HL-60 (cell line): ENCODE measurements at regions not wholly inside any gene's neighbourhood (a gene's known extent, or its start where the extent isn't known, plus 50 kb on each side); places are given as distances from the start of the nearest gene placed in this dataset.

Experiments used
- DNase-seq, 2 experiments: peaks; one replicate each; pipeline ENCODE4 v3.0.0-alpha.2; 2010 to 2020; ENCODE audit warnings: low read depth in 1 of 2, low spot score in 1 of 2
- H3K27ac ChIP-seq: fragments of 250-450 bp; sonication (Bioruptor Pico); replicated peaks from 2 replicates; pipeline ENCODE4 v1.5.1; 2020; ENCODE audit warnings: mild to moderate bottlenecking, moderate library complexity
- H3K27me3 ChIP-seq: fragments of 250-450 bp; sonication (Bioruptor Pico); 2 replicates; pipeline ENCODE4 v1.5.1; 2021; ENCODE audit warnings: mild to moderate bottlenecking, moderate library complexity; ENCODE audit not compliant: insufficient read depth, poor library complexity, severe bottlenecking
- H3K4me3 ChIP-seq: replicated peaks from 2 replicates; pipeline ENCODE4 v1.5.1; 2011; ENCODE audit warnings: mild to moderate bottlenecking, control low read depth, low read length; ENCODE audit not compliant: insufficient read depth
- CTCF ChIP-seq: IDR thresholded peaks from one replicate; pipeline ENCODE4 v1.5.1; 2011; ENCODE audit warnings: low read length, control low read depth, inconsistent platforms; ENCODE audit not compliant: insufficient read depth
- GABPA ChIP-seq: IDR thresholded peaks from 2 replicates; pipeline ENCODE4 v1.6.1; 2012; ENCODE audit warnings: low read depth
- POLR2AphosphoS5 ChIP-seq: IDR thresholded peaks from 2 replicates; pipeline ENCODE4 v1.6.1; 2012; ENCODE audit warnings: low read depth
- SPI1 ChIP-seq: IDR thresholded peaks from 2 replicates; pipeline ENCODE4 v1.6.1; 2012; ENCODE audit warnings: low read depth, mild to moderate bottlenecking, borderline replicate concordance
- TF ChIP-seq, protein P1 (sequence below): IDR thresholded peaks from 2 replicates; pipeline ENCODE4 v1.6.1; 2012; ENCODE audit warnings: low read depth; ENCODE audit not compliant: insufficient replicate concordance

DNA sequence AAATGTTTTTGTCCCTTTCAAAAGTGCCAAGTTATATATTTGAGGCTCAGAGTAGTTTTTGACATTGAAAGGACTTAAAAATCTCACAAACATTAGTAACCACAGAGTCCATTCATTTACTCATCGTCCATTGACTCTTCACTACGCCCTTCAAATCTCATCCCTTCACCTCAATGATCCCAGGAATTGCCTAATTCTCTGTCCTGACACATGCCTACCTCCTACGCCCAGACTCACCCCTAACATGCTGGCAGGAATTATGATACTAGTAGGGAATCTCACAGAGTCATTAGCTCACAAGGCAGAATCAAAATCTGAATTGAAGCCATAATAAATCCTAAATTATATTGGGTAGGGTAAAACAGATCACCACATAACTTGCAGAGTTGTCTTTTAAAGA, 410.1 kb downstream of the RAP2B start:
- DNase-seq: no peak
- Histone ChIP-seq H3K27me3 (no peaks in the 10 kb centered on the region), H3K27ac (no peak overlapping the region), H3K4me3 (no peak overlapping the region)
- TF ChIP-seq POLR2AphosphoS5 (no peak), CTCF (no peak), SPI1 (no peak), GABPA (no peak)
- TF ChIP-seq, protein P1, sequence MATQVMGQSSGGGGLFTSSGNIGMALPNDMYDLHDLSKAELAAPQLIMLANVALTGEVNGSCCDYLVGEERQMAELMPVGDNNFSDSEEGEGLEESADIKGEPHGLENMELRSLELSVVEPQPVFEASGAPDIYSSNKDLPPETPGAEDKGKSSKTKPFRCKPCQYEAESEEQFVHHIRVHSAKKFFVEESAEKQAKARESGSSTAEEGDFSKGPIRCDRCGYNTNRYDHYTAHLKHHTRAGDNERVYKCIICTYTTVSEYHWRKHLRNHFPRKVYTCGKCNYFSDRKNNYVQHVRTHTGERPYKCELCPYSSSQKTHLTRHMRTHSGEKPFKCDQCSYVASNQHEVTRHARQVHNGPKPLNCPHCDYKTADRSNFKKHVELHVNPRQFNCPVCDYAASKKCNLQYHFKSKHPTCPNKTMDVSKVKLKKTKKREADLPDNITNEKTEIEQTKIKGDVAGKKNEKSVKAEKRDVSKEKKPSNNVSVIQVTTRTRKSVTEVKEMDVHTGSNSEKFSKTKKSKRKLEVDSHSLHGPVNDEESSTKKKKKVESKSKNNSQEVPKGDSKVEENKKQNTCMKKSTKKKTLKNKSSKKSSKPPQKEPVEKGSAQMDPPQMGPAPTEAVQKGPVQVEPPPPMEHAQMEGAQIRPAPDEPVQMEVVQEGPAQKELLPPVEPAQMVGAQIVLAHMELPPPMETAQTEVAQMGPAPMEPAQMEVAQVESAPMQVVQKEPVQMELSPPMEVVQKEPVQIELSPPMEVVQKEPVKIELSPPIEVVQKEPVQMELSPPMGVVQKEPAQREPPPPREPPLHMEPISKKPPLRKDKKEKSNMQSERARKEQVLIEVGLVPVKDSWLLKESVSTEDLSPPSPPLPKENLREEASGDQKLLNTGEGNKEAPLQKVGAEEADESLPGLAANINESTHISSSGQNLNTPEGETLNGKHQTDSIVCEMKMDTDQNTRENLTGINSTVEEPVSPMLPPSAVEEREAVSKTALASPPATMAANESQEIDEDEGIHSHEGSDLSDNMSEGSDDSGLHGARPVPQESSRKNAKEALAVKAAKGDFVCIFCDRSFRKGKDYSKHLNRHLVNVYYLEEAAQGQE: no peak

- no peak for TF ChIP-seq POLR2AphosphoS5
- no peaks in the 10 kb centered on the region for H3K27me3 ChIP-seq
- no peak for DNase-seq
- H3K27ac ChIP-seq: no peak overlapping the region
- no peak overlapping the region for H3K4me3 ChIP-seq
These were observed 410.6 kb downstream of the RAP2B start for GRCh38 chr3:153572654-153573053.

DNA sequence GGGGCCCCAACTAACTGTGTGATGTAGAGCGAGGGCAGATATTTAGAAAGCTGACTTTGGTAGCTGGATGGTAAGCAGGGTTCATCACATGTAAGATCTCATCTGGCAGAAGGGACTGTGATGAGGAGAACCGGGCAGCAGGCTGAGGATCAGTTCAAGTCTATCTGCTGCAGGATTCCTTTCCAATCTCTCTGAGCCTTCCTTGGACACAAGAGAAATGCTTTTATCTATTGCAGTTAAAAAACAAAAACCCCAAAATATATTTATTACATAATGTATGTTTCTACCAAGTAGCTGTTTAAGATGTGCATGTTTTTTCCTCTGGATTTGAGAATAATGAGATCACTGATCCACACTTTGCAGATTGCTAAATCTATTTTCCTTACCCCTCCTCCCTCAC, 411.5 kb downstream of the RAP2B start:
- H3K27ac ChIP-seq: no peak overlapping the region
- H3K4me3 ChIP-seq: no peak overlapping the region
- H3K27me3 ChIP-seq: no peaks in the 10 kb centered on the region
- no peak for DNase-seq
- no peak for TF ChIP-seq SPI1

DNA sequence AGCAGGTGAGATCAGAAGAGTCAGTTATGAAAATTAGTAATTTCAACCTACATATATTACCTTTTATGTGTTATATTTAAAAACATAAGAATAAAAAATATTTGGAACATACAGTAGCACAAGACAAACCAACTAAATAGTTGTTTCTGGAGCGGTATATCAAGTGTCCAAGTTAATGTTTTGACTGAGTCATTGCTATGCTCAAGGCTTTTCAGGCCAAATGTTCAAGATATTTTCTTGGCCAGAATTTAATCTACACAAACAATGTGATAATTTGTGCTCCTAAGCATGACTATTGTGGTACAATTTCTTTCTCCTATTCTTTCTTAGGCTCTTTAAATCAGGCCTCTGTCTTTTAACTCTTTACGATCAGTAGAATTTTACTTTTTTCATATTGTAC, 412.4 kb downstream of the RAP2B start:
- H3K4me3 ChIP-seq: no peak overlapping the region
- TF ChIP-seq, protein P1: no peak
- no peak for TF ChIP-seq POLR2AphosphoS5
- TF ChIP-seq CTCF: no peak
- TF ChIP-seq SPI1: no peak
- no peak for TF ChIP-seq GABPA
- DNase-seq: no peak

DNA sequence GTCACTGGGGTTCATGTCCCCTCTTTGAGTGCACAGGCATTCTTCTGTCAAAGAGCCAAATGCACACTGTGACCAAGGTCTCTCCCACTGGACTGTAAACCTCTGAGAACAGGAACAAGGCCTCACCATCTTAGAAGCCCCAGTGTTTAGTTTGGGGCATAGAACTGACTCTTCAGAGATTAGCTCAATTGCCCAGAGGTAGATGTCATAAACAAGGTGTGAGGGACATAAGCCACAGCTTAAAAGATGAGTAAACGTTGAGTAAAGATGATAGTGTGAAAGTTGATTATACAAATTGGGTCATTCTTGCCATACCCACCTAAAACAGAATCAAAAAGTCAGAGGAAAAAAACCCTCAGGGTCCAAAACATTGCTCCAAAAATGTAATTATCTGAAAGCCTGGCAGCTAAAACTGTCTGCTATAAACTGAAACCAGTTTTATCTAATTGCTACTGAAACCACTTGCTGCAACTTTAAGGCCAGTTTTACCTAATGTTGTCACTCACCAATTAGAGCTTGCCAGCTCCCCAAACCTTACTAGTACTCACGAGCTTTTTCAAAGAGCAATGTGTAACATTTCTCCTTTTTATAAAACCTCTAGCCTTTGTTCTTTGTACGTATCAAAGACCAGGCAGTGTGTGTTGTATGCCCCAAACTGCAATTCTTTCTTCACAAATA, 415.2 kb downstream of the RAP2B start:
- Histone ChIP-seq H3K27me3 (no peaks in the 10 kb centered on the region), H3K27ac (no peak overlapping the region), H3K4me3 (no peak overlapping the region)
- TF ChIP-seq CTCF (no peak), GABPA (no peak), POLR2AphosphoS5 (no peak), SPI1 (no peak)
- TF ChIP-seq, protein P1: no peak
- no peak for DNase-seq

More for the DNA sequence above, 412.4 kb downstream of the RAP2B start:
- H3K27ac ChIP-seq: no peak overlapping the region
- H3K27me3 ChIP-seq: no peaks in the 10 kb centered on the region
